ENCODE measurements at regions not wholly inside any gene's neighbourhood (a gene's known extent, or its start where the extent isn't known, plus 50 kb on each side); places are given as distances from the start of the nearest gene placed in this dataset.

DNA sequence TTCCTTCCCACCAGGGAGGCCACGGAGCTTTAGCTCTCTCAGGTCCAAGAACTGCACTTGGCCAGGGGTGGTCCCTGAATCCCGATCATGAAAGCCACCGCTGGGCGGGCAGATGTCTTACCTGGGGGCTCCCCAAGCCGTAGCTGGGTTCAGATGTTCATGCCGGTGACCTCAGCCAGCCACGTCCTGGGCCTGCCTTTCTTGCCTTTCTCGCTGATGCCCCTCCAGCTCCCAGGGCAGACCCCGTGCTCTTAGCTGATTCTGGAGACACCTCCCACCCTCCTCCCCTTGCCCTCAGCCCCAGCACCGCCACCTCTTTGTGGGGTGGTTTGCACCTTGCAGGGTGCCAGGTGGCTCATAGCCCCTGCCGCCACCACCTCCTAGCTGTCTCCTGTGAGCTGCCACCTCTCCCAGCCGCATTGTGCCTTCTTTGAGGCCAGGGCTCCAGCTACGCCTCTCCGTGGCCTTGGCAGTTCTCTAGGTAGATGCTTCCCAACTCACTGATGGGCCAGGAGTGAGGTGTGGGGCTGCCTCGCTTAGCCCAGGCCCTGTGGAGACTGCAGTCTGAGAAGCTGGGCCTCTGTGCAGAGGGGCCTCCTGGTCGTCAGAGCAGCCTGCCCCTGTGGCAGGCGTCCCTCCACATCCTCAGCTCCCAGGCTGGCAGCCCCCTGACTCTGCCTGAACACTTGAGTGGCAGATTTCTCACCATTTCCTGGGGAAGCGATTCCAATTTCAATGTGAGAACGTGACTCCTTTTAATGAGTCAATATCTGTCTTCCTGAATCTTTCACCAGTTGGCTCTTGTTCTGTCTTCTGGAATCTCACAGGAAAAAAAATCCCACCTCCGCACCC lies 97.6 kb upstream of the B3GAT1 start:
- in situ Hi-C loops (cut with MboI; ENCODE audit: low sequenced_read_pairs, unreplicated experiment) = no loop called here
- TF ChIP-seq, protein P1, sequence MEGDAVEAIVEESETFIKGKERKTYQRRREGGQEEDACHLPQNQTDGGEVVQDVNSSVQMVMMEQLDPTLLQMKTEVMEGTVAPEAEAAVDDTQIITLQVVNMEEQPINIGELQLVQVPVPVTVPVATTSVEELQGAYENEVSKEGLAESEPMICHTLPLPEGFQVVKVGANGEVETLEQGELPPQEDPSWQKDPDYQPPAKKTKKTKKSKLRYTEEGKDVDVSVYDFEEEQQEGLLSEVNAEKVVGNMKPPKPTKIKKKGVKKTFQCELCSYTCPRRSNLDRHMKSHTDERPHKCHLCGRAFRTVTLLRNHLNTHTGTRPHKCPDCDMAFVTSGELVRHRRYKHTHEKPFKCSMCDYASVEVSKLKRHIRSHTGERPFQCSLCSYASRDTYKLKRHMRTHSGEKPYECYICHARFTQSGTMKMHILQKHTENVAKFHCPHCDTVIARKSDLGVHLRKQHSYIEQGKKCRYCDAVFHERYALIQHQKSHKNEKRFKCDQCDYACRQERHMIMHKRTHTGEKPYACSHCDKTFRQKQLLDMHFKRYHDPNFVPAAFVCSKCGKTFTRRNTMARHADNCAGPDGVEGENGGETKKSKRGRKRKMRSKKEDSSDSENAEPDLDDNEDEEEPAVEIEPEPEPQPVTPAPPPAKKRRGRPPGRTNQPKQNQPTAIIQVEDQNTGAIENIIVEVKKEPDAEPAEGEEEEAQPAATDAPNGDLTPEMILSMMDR (IDR thresholded peaks at IDR 0.05; ENCODE audit: borderline replicate concordance, control extremely low read depth, extremely low read depth, insufficient read depth, missing control alignments) = no peak
- no peak for DNase-seq (ENCODE audit: low spot score)

DNA sequence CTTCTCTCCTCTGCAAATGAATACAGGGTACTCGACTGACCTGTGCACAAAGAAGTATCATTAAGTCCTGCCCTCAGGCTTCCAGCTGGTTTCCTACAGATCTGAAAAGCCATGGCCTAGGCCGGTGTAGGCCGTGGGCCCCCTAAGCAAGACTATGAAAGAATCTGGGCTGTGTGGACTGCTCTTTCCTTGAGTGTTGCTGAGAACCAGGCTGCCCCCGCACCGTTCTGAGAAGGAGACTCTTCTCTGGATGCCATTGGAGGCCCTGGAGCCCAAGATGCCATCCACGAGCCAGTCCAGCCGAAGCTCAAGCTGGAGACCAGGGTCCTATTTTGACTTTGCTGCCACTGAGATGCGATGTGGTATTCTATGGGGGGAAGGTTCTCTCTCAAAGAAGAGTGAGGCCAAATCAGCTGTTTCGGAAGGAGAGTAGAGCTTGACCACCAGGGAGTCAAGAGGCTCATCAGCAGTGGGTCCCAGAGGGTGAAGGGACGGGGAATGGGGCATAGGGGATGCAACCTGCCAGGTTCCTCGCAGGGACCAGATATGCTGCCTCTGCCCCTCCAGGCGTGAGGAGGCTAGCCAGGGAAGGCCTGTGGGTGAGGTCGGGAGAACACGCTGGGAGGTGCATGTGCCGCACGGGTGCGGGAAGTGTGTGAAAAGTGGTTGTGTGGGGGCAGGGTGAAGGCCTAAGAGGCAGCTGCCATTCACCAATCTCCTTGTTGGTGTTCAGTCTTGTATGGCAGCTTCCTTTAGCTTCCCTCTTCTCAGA lies 96.4 kb upstream of the B3GAT1 start:
- TF ChIP-seq, protein P1 (IDR thresholded peaks at IDR 0.05; ENCODE audit: borderline replicate concordance, control extremely low read depth, extremely low read depth, insufficient read depth, missing control alignments) = no peak
- DNase-seq (ENCODE audit: low spot score) = no peak
- in situ Hi-C loops (cut with MboI; ENCODE audit: low sequenced_read_pairs, unreplicated experiment) = no loop called here

DNA sequence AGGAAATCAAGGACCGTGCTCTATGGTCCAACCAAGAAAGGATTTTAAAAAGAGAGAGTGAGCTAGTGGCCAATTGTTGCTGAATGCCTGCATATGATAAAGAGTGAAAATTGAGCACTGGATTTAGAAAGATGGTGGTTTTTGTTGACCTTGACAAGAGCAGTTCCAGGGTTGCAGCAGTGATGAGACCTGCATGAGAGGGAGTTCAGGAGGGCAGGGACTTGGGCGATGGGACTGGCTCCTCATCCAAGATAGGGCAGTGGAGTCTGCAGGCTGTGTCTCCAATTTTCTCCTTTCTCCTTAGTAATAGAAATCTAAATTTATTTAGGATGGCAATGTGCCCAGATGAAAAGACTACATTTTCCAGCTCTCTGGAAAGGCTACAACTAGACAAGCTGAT lies 94.0 kb upstream of the B3GAT1 start:
- no peak for DNase-seq (ENCODE audit: low spot score)
- TF ChIP-seq, protein P1 (IDR thresholded peaks at IDR 0.05; ENCODE audit: borderline replicate concordance, control extremely low read depth, extremely low read depth, insufficient read depth, missing control alignments) = no peak
- in situ Hi-C loops (cut with MboI; ENCODE audit: low sequenced_read_pairs, unreplicated experiment) = no loop called here

DNA sequence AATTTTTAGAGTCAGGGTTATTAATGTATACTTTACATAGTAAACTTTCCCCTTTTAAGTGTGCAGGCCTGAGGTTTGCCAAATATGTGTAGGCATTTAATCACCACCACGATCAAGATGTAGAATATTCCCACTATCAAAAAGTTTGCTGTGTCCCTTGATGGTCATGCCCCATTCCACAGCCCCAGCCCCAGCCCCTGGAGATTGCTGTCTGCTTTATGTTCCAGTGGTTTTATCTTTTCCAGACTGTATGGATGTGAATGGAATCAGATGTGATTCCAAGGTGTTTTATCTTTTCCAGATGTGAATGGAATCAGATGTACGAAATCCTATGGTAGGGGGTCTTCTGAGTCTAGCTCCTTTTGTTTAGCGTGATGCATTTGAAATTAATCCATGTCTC lies 93.1 kb upstream of the B3GAT1 start:
- TF ChIP-seq, protein P1 (IDR thresholded peaks at IDR 0.05; ENCODE audit: borderline replicate concordance, control extremely low read depth, extremely low read depth, insufficient read depth, missing control alignments) = no peak
- in situ Hi-C loops (cut with MboI; ENCODE audit: low sequenced_read_pairs, unreplicated experiment) = no loop called here
- DNase-seq (ENCODE audit: low spot score) = no peak

DNA sequence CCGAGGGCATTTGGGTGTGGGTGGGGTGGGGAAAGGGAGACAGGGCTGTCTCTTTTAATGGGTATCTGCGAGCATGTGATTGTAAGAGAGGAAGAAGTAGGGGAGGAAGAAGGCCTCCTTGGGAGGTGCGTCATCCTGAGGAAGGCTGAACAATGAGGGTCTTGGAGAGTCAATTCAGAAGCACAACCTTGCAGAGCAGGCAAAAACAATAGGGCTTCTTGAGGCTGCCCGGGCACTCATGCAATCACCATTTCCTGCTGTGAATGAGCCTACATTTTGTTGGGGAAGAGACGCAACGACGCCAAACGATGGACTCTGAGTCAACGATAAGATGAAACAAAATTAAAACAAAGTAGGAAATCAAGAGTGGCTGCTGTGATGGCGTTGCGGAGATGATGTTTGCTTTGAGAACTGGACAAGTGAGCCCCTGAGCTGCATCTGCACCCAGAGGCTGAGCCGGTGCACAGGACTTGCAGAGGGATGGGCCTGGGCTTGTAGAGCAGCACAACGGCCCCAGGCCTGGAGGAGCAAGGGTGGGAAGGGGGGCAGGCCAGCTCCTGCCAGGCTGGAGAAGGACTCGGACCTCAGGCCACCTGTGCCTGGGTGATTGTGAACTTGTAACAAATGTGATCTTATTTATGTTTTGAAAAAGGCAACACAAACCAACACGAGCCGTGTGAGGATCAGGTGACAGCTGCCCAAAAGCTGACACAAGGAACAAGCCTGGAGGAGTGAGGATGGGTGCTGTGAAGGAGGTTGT lies 92.3 kb upstream of the B3GAT1 start:
- no peak for DNase-seq (ENCODE audit: low spot score)
- TF ChIP-seq, protein P1 (IDR thresholded peaks at IDR 0.05; ENCODE audit: borderline replicate concordance, control extremely low read depth, extremely low read depth, insufficient read depth, missing control alignments) = no peak
- in situ Hi-C loops (cut with MboI; ENCODE audit: low sequenced_read_pairs, unreplicated experiment) = no loop called here

DNA sequence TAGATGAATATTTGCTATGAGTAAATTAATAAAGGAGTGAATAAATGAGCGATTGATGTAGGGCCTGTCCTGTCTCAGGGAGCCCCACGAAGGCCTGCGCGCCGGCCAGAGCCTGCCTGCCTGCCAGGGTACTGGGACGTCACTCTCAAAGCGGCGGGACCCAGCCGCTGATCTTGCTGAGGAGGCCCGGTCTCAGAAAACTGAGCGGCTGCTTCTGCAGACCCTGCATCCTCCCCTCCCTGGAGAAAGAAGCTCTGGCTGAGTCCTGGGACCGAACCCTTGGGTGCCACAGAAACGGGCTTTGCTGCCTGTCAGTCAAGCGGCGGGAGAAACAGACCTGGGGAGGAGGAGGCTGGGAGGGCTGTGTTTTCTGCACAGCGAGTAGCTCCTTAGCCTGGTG lies 91.6 kb upstream of the B3GAT1 start:
- TF ChIP-seq, protein P1 (IDR thresholded peaks at IDR 0.05; ENCODE audit: borderline replicate concordance, control extremely low read depth, extremely low read depth, insufficient read depth, missing control alignments) = no peak
- DNase-seq (ENCODE audit: low spot score) = no peak
- in situ Hi-C loops (cut with MboI; ENCODE audit: low sequenced_read_pairs, unreplicated experiment) = no loop called here

Data from GM13976 (cell line).